Liver (tissue), 8 donors: ENCODE measurements at regions not wholly inside any gene's neighbourhood (a gene's known extent, or its start where the extent isn't known, plus 50 kb on each side); places are given as distances from the start of the nearest gene placed in this dataset.

Experiments used
- DNase-seq: peaks from one replicate; pipeline ENCODE4 v3.0.0-alpha.2; 2017; ENCODE audit warnings: low spot score
- H3K27ac ChIP-seq, 2 donors: one replicate each; pipeline ENCODE4 v1.7.0; 2013; ENCODE audit warnings: inconsistent platforms in 2 of 2, low read length in 2 of 2, control low read depth in 1 of 2, low read depth in 1 of 2, mild to moderate bottlenecking in 1 of 2
- H3K27me3 ChIP-seq, 4 donors: one replicate each; pipeline versions ENCODE4 v1.6.1 to v1.7.0; 2013; ENCODE audit warnings: low read length in 3 of 4, inconsistent platforms in 1 of 4, mild to moderate bottlenecking in 1 of 4, moderate library complexity in 1 of 4; ENCODE audit not compliant: control insufficient read depth in 4 of 4, insufficient read depth in 4 of 4
- H3K36me3 ChIP-seq, 4 donors: one replicate each; pipeline versions ENCODE4 v1.6.1 to v1.7.0; 2013; ENCODE audit warnings: low read length in 3 of 4, mild to moderate bottlenecking in 3 of 4, low read depth in 1 of 4, moderate library complexity in 1 of 4; ENCODE audit not compliant: control insufficient read depth in 4 of 4, insufficient read depth in 3 of 4
- H3K4me1 ChIP-seq, 4 donors: one replicate each; pipeline versions ENCODE4 v1.6.1 to v1.7.0; 2013; ENCODE audit warnings: low read length in 3 of 4, mild to moderate bottlenecking in 3 of 4, moderate library complexity in 1 of 4; ENCODE audit not compliant: control insufficient read depth in 4 of 4, insufficient read depth in 4 of 4
- H3K4me3 ChIP-seq, 3 donors: one replicate each; pipeline versions ENCODE4 v1.6.1 to v1.7.0; 2013; ENCODE audit warnings: low read length in 3 of 3, control low read depth in 1 of 3, low read depth in 1 of 3, mild to moderate bottlenecking in 1 of 3
- H3K9ac ChIP-seq, 2 donors: one replicate each; pipeline ENCODE4 v1.7.0; 2013; ENCODE audit warnings: low read length in 2 of 2, mild to moderate bottlenecking in 2 of 2, moderate library complexity in 2 of 2, control low read depth in 1 of 2, low read depth in 1 of 2
- H3K9me3 ChIP-seq, 4 donors: one replicate each; pipeline versions ENCODE4 v1.6.1 to v1.7.0; 2013; ENCODE audit warnings: low read length in 3 of 4; ENCODE audit not compliant: control insufficient read depth in 4 of 4
- CTCF ChIP-seq: fragments of 150-350 bp; IDR thresholded peaks from 2 replicates; pipeline ENCODE4 v1.5.1; 2017; ENCODE audit warnings: improper control_type of control experiment, low read depth, low read length; ENCODE audit not compliant: missing input control
- EGR1 ChIP-seq, 2 donors: IDR thresholded peaks; 2 replicates each; pipeline ENCODE4 v1.6.1; 2016 to 2018; ENCODE audit warnings: antibody characterized with exemption in 2 of 2, low read depth in 2 of 2
- FOXA1 ChIP-seq: IDR thresholded peaks from 2 replicates; pipeline ENCODE4 v1.6.1; 2016; ENCODE audit warnings: antibody characterized with exemption
- FOXA2 ChIP-seq: IDR thresholded peaks from 2 replicates; pipeline ENCODE4 v1.6.1; 2016; ENCODE audit warnings: antibody characterized with exemption
- GABPA ChIP-seq, 2 donors: IDR thresholded peaks in 1 of 2; conservative IDR thresholded peaks in 1 of 2; 2 replicates each; pipeline ENCODE4 v1.6.1; 2016; ENCODE audit warnings: antibody characterized with exemption in 2 of 2, mild to moderate bottlenecking in 1 of 2, moderate library complexity in 1 of 2
- HNF4A ChIP-seq, 2 donors: conservative IDR thresholded peaks; 2 replicates each; pipeline ENCODE4 v1.6.1; 2016; ENCODE audit warnings: antibody characterized with exemption in 2 of 2, mild to moderate bottlenecking in 2 of 2
- HNF4G ChIP-seq: IDR thresholded peaks from 2 replicates; pipeline ENCODE4 v1.6.1; 2016; ENCODE audit warnings: antibody characterized with exemption
- JUND ChIP-seq, 2 donors: IDR thresholded peaks; 2 replicates each; pipeline ENCODE4 v1.6.1; 2016; ENCODE audit warnings: antibody characterized with exemption in 2 of 2
- NR2F2 ChIP-seq: IDR thresholded peaks from 2 replicates; pipeline ENCODE4 v1.6.1; 2016; ENCODE audit warnings: antibody characterized with exemption
- RAD21 ChIP-seq, 2 donors: IDR thresholded peaks; 2 replicates each; pipeline ENCODE4 v1.6.1; 2016; ENCODE audit warnings: antibody characterized with exemption in 2 of 2, mild to moderate bottlenecking in 2 of 2
- REST ChIP-seq: IDR thresholded peaks from 2 replicates; pipeline ENCODE4 v1.6.1; 2016; ENCODE audit warnings: antibody characterized with exemption, mild to moderate bottlenecking
- RXRA ChIP-seq, 2 donors: IDR thresholded peaks; 2 replicates each; pipeline ENCODE4 v1.6.1; 2017 to 2018; ENCODE audit warnings: antibody characterized with exemption in 2 of 2, mild to moderate bottlenecking in 1 of 2
- SP1 ChIP-seq: IDR thresholded peaks from 2 replicates; pipeline ENCODE4 v1.6.1; 2018; ENCODE audit warnings: antibody characterized with exemption, mild to moderate bottlenecking
- TAF1 ChIP-seq: conservative IDR thresholded peaks from 2 replicates; pipeline ENCODE4 v1.6.1; 2016; ENCODE audit warnings: antibody characterized with exemption, mild to moderate bottlenecking
- YY1 ChIP-seq: IDR thresholded peaks from 2 replicates; pipeline ENCODE4 v1.6.1; 2016; ENCODE audit warnings: antibody characterized with exemption, mild to moderate bottlenecking
- ZBTB33 ChIP-seq: IDR thresholded peaks from 2 replicates; pipeline ENCODE4 v1.6.1; 2016; ENCODE audit warnings: antibody characterized with exemption
- WGBS: extraction: QIAGEN DNeasy Blood & Tissue Kit; methylation state at CpG from one replicate; pipeline ENCODE4 v1.1.7; 2013; 5-methylcytosine and 5-hydroxymethylcytosine counted together
- TF ChIP-seq, protein P1 (sequence below): IDR thresholded peaks from 2 replicates; pipeline ENCODE4 v1.6.1; 2016; ENCODE audit warnings: antibody characterized with exemption
- TF ChIP-seq, protein P2 (sequence below): IDR thresholded peaks from 2 replicates; pipeline ENCODE4 v1.6.1; 2016; ENCODE audit warnings: antibody characterized with exemption
- donor health status: healthy.
- donor health status: healthy.
- donor health status: healthy.
- donor health status: healthy.
- donor health status: healthy.

- Histone ChIP-seq H3K36me3 (no peaks in the 10 kb centered on the region), H3K9ac (no peak overlapping the region), H3K4me3 (no peak overlapping the region), H3K9me3 (no peaks in the 10 kb centered on the region), H3K27ac (no peak overlapping the region), H3K4me1 (no peaks in the 10 kb centered on the region), H3K27me3 (no peaks in the 10 kb centered on the region)
- no peak for TF ChIP-seq NR2F2
- no peak for TF ChIP-seq GABPA (IDR thresholded peaks at IDR 0.05 in 1 of 2, conservative IDR thresholded peaks at IDR 0.05 in 1 of 2)
- no peak for TF ChIP-seq CTCF
- TF ChIP-seq, protein P1, sequence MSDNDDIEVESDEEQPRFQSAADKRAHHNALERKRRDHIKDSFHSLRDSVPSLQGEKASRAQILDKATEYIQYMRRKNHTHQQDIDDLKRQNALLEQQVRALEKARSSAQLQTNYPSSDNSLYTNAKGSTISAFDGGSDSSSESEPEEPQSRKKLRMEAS = no peak
- TF ChIP-seq RAD21 (IDR thresholded peaks at IDR 0.05) = no peak
- no peak for TF ChIP-seq TAF1
- TF ChIP-seq YY1 = no peak
- no peak for TF ChIP-seq RXRA (IDR thresholded peaks at IDR 0.05)
- TF ChIP-seq REST = no peak
- TF ChIP-seq JUND (IDR thresholded peaks at IDR 0.05) = no peak
- TF ChIP-seq EGR1 (IDR thresholded peaks at IDR 0.05; ENCODE audit: low read depth in 2 of 2) = no peak
- TF ChIP-seq SP1 = no peak
- no peak for TF ChIP-seq FOXA1
- TF ChIP-seq FOXA2 = no peak
- WGBS = 90% methylated on average over 2 of the region's 2 CpGs
- DNase-seq = no peak
These were observed 237.0 kb downstream of the HNMT start for GRCh38 chr2:138201286-138201685.

DNA sequence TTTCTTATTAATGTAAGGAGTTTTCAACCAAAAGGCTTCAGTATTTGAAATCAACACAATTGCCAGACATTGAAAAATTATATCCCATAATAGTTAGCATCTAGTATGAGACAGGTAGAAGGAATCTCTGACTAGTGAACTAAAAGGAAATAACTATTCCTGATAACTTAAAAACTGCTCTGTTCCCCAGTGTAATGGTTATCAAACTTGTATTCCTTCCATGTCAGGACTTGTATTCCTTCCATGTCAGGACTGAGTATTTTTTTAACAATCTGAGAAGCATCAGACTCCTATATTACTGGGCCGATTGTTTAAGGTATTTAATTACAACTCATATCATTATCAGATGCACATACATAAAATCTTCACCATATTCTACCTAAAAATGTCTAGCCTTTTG is 238.5 kb downstream of the HNMT start:
- 94% methylated on average over 1 of the region's 1 CpG for WGBS
- H3K27ac ChIP-seq = no peak overlapping the region
- H3K4me3 ChIP-seq = no peak overlapping the region
- no peak overlapping the region for H3K9ac ChIP-seq
- no peaks in the 10 kb centered on the region for H3K4me1 ChIP-seq
- no peak for DNase-seq
- no peaks in the 10 kb centered on the region for H3K36me3 ChIP-seq
- H3K27me3 ChIP-seq = no peaks in the 10 kb centered on the region
- TF ChIP-seq TAF1 (no peak), FOXA1 (no peak)
- TF ChIP-seq, protein P1 = no peak
- no peaks in the 10 kb centered on the region for H3K9me3 ChIP-seq

- Histone ChIP-seq H3K27me3 (no peaks in the 10 kb centered on the region), H3K4me3 (no peak overlapping the region), H3K9me3 (no peaks in the 10 kb centered on the region), H3K27ac (no peak overlapping the region), H3K36me3 (no peaks in the 10 kb centered on the region), H3K9ac (no peak overlapping the region), H3K4me1 (no peaks in the 10 kb centered on the region)
- DNase-seq = no peak
- WGBS = 94% methylated on average over 1 of the region's 1 CpG
- TF ChIP-seq TAF1 (no peak), JUND (IDR thresholded peaks at IDR 0.05) (no peak), EGR1 (IDR thresholded peaks at IDR 0.05; ENCODE audit: low read depth in 2 of 2) (no peak), NR2F2 (no peak), SP1 (no peak), FOXA1 (no peak), YY1 (no peak), GABPA (IDR thresholded peaks at IDR 0.05 in 1 of 2, conservative IDR thresholded peaks at IDR 0.05 in 1 of 2) (no peak), HNF4A (conservative IDR thresholded peaks at IDR 0.05) (no peak), HNF4G (no peak), ZBTB33 (no peak), RXRA (IDR thresholded peaks at IDR 0.05) (no peak)
- TF ChIP-seq, protein P2, sequence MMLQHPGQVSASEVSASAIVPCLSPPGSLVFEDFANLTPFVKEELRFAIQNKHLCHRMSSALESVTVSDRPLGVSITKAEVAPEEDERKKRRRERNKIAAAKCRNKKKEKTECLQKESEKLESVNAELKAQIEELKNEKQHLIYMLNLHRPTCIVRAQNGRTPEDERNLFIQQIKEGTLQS = no peak
- TF ChIP-seq, protein P1 = no peak
These were observed 241.0 kb downstream of the HNMT start for GRCh38 chr2:138205281-138205680.
